ENCODE measurements at regions not wholly inside any gene's neighbourhood (a gene's known extent, or its start where the extent isn't known, plus 50 kb on each side); places are given as distances from the start of the nearest gene placed in this dataset.

DNA sequence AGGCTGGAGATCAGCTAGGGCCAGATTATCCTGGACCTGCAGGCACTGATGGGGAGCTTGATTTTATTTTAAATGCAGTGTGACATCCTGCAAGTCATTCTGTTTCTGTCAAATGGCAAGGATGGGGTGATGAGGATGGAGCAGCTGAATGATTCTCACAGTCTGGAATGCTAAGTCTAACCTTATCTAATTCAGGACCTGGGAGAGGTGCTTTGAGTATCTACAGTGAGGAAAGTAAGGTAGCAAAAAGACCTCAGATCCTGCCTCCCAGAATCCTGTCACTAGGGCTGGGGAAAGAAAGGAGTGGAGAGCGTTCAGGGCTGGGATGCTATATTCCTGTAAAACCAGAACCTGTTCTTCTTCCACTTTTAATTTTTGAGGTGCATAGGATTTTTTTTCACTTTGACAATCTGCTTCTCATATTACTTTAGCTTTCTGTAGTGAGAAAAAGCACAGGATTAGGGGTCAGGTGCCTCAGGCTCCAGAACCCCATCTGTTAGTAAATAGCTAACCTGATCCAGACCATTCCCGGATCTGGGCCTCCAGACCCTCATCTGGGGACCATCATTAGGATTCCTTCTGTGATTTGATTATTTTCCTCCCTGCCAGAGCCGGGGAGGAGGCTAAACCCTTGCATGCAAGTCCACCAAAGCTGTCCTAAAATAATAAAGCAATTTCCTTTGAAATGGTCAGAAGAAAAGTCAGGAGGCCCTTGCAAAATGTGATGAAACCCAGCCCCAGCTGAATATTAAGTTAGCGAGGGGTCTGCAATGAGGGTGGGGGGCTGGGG is 54.7 kb downstream of the ASCL1 start:
- H3K79me2 ChIP-seq (ENCODE audit: control insufficient read depth, insufficient read depth, low read length), result no peaks in the 10 kb centered on the region
- peaks cover 25% of the 10 kb centered on the region for H3K27me3 Mint-ChIP-seq
- no peak overlapping the region for H3K4me2 ChIP-seq (replicated peaks; ENCODE audit: low read depth, low read length, poor library complexity, severe bottlenecking)
- 70% methylated on average over 3 of the region's 4 CpGs for WGBS (ENCODE audit: insufficient coverage)
- H3K36me3 ChIP-seq (replicated peaks in 1 of 2; ENCODE audit: control extremely low read depth in 1 of 2, control insufficient read depth in 1 of 2, extremely low read depth in 1 of 2, insufficient read depth in 2 of 2, low read length in 1 of 2), result no peaks in the 10 kb centered on the region
- intact Hi-C loops (cut with micrococcal nuclease), result no loop called here
- no peak overlapping the region for H3K4me3 ChIP-seq (ENCODE audit: control extremely low read depth in 1 of 5, extremely low read depth in 1 of 5, insufficient read depth in 1 of 5, low read depth in 2 of 5, low read length in 4 of 5)
- no peak for DNase-seq
- H3K9me3 Mint-ChIP-seq (ENCODE audit: insufficient read depth), result no peaks in the 10 kb centered on the region
- no peak overlapping the region for H2AFZ ChIP-seq (ENCODE audit: insufficient read depth, low read depth, low read length, poor library complexity, severe bottlenecking)
- H3K4me1 Mint-ChIP-seq, result no peaks in the 10 kb centered on the region
- no peak overlapping the region for H3K27ac ChIP-seq (ENCODE audit: low read length in 2 of 2)
- no peaks in the 10 kb centered on the region for H4K20me1 ChIP-seq (ENCODE audit: control insufficient read depth, insufficient read depth, low read length, poor library complexity, severe bottlenecking)
- H3K4me1 ChIP-seq (ENCODE audit: control insufficient read depth in 2 of 2, insufficient read depth in 2 of 2, low read length in 2 of 2), result no peaks in the 10 kb centered on the region
- no peak overlapping the region for H3K4me3 Mint-ChIP-seq
- peaks cover 0 to 3% (median 0%) of the 10 kb centered on the region in 3 donors for H3K9me3 ChIP-seq (ENCODE audit: control extremely low read depth in 1 of 3, control insufficient read depth in 2 of 3, insufficient read depth in 1 of 3, low read length in 2 of 3)
- H3K27ac Mint-ChIP-seq, result no peak overlapping the region
- no peak for TF ChIP-seq EZH2 (IDR thresholded peaks at IDR 0.05; ENCODE audit: borderline replicate concordance, insufficient read depth, low read depth, low read length, poor library complexity, severe bottlenecking)
- TF ChIP-seq, protein P1, sequence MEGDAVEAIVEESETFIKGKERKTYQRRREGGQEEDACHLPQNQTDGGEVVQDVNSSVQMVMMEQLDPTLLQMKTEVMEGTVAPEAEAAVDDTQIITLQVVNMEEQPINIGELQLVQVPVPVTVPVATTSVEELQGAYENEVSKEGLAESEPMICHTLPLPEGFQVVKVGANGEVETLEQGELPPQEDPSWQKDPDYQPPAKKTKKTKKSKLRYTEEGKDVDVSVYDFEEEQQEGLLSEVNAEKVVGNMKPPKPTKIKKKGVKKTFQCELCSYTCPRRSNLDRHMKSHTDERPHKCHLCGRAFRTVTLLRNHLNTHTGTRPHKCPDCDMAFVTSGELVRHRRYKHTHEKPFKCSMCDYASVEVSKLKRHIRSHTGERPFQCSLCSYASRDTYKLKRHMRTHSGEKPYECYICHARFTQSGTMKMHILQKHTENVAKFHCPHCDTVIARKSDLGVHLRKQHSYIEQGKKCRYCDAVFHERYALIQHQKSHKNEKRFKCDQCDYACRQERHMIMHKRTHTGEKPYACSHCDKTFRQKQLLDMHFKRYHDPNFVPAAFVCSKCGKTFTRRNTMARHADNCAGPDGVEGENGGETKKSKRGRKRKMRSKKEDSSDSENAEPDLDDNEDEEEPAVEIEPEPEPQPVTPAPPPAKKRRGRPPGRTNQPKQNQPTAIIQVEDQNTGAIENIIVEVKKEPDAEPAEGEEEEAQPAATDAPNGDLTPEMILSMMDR (IDR thresholded peaks at IDR 0.05), result no peak
- H3K27me3 ChIP-seq (replicated peaks in 1 of 4; ENCODE audit: control extremely low read depth in 1 of 4, control insufficient read depth in 3 of 4, insufficient read depth in 4 of 4, low read length in 3 of 4), result peaks cover 0 to 7% (median 3%) of the 10 kb centered on the region in 4 experiments
- no peak for ATAC-seq (ENCODE audit: low read depth)
- ChIA-PET CTCF (no interaction called here), POLR2A (no interaction called here)
- H3K9ac ChIP-seq (ENCODE audit: low read length), result no peak overlapping the region

- H3K4me3 Mint-ChIP-seq, result no peak overlapping the region
- POLR2A ChIA-PET, result no interaction called here
- Histone ChIP-seq H3K9me3 (ENCODE audit: control extremely low read depth in 1 of 3, control insufficient read depth in 2 of 3, insufficient read depth in 1 of 3, low read length in 2 of 3) (peaks cover 0 to 3% (median 0%) of the 10 kb centered on the region in 3 donors), H3K4me3 (ENCODE audit: control extremely low read depth in 1 of 5, extremely low read depth in 1 of 5, insufficient read depth in 1 of 5, low read depth in 2 of 5, low read length in 4 of 5) (no peak overlapping the region), H3K9ac (ENCODE audit: low read length) (no peak overlapping the region), H3K27me3 (replicated peaks in 1 of 4; ENCODE audit: control extremely low read depth in 1 of 4, control insufficient read depth in 3 of 4, insufficient read depth in 4 of 4, low read length in 3 of 4) (peaks cover 0 to 7% (median 2%) of the 10 kb centered on the region in 4 experiments), H3K4me2 (replicated peaks; ENCODE audit: low read depth, low read length, poor library complexity, severe bottlenecking) (no peak overlapping the region), H3K36me3 (replicated peaks in 1 of 2; ENCODE audit: control extremely low read depth in 1 of 2, control insufficient read depth in 1 of 2, extremely low read depth in 1 of 2, insufficient read depth in 2 of 2, low read length in 1 of 2) (no peaks in the 10 kb centered on the region), H3K79me2 (ENCODE audit: control insufficient read depth, insufficient read depth, low read length) (no peaks in the 10 kb centered on the region), H3K4me1 (ENCODE audit: control insufficient read depth in 2 of 2, insufficient read depth in 2 of 2, low read length in 2 of 2) (no peaks in the 10 kb centered on the region), H3K27ac (ENCODE audit: low read length in 2 of 2) (no peak overlapping the region), H4K20me1 (ENCODE audit: control insufficient read depth, insufficient read depth, low read length, poor library complexity, severe bottlenecking) (no peaks in the 10 kb centered on the region), H2AFZ (ENCODE audit: insufficient read depth, low read depth, low read length, poor library complexity, severe bottlenecking) (no peak overlapping the region)
- peaks cover 25% of the 10 kb centered on the region for H3K27me3 Mint-ChIP-seq
- DNase-seq (no peak), ATAC-seq (ENCODE audit: low read depth) (no peak)
- no CpG with 5 or more reads among the region's 8 CpGs for WGBS (ENCODE audit: insufficient coverage)
- no peaks in the 10 kb centered on the region for H3K4me1 Mint-ChIP-seq
- intact Hi-C loops (cut with micrococcal nuclease), result no loop called here
- H3K9me3 Mint-ChIP-seq (ENCODE audit: insufficient read depth), result no peaks in the 10 kb centered on the region
- H3K27ac Mint-ChIP-seq, result no peak overlapping the region
- CTCF ChIA-PET, result no interaction called here
- no peak for TF ChIP-seq EZH2 (IDR thresholded peaks at IDR 0.05; ENCODE audit: borderline replicate concordance, insufficient read depth, low read depth, low read length, poor library complexity, severe bottlenecking)
- TF ChIP-seq, protein P1 (IDR thresholded peaks at IDR 0.05), result no peak
Measured at GRCh38 chr12:103012884-103013283, 55.4 kb downstream of the ASCL1 start.
